BLaER1 (cell line): ENCODE measurements at regions not wholly inside any gene's neighbourhood (a gene's known extent, or its start where the extent isn't known, plus 50 kb on each side); places are given as distances from the start of the nearest gene placed in this dataset.
A peak's percentile ranks its signal among the peaks of the same experiment; 100 is the strongest.

Source experiments
- H3K27ac ChIP-seq: shearing (Covaris generic); formaldehyde crosslinking; 2 replicates; pipeline ENCODE4 v1.8.1; 2022
- H3K27me3 ChIP-seq: shearing (Covaris generic); formaldehyde crosslinking; 2 replicates; pipeline ENCODE4 v1.8.1; 2022
- H3K36me3 ChIP-seq: shearing (Covaris generic); formaldehyde crosslinking; 2 replicates; pipeline ENCODE4 v1.8.1; 2022
- H3K4me1 ChIP-seq: shearing (Covaris generic); formaldehyde crosslinking; 2 replicates; pipeline ENCODE4 v1.8.1; 2022
- H3K4me2 ChIP-seq: shearing (Covaris generic); formaldehyde crosslinking; 2 replicates; pipeline ENCODE4 v1.8.1; 2022
- H3K4me3 ChIP-seq: shearing (Covaris generic); formaldehyde crosslinking; 2 replicates; pipeline ENCODE4 v1.8.1; 2022
- H3K9ac ChIP-seq: shearing (Covaris generic); formaldehyde crosslinking; 2 replicates; pipeline ENCODE4 v1.8.1; 2022
- H3K9me3 ChIP-seq: shearing (Covaris generic); formaldehyde crosslinking; 2 replicates; pipeline ENCODE4 v1.8.1; 2022
- H4K20me1 ChIP-seq: shearing (Covaris generic); formaldehyde crosslinking; 2 replicates; pipeline ENCODE4 v1.8.1; 2022
- Cebpa-rat ChIP-seq: shearing (Covaris generic); IDR thresholded peaks from 2 replicates; pipeline ENCODE4 v1.8.1; 2022

GRCh38 chr3:102529452-102529851, 94.6 kb downstream of the ZPLD1 start:
- no peak overlapping the region for H3K4me2 ChIP-seq
- H3K4me1 ChIP-seq = peaks cover 29% of the 10 kb centered on the region
- H3K27me3 ChIP-seq = no peaks in the 10 kb centered on the region
- H3K9me3 ChIP-seq = no peaks in the 10 kb centered on the region
- TF ChIP-seq Cebpa-rat = no peak
- H4K20me1 ChIP-seq = no peaks in the 10 kb centered on the region
- no peaks in the 10 kb centered on the region for H3K36me3 ChIP-seq
- no peak overlapping the region for H3K9ac ChIP-seq
- no peak overlapping the region for H3K4me3 ChIP-seq
- H3K27ac ChIP-seq = no peak overlapping the region

GRCh38 chr3:102530415-102531181, 95.8 kb downstream of the ZPLD1 start:
- Histone ChIP-seq H3K36me3 (no peaks in the 10 kb centered on the region), H3K4me1 (peaks cover 38% of the 10 kb centered on the region), H3K9ac (no peak overlapping the region), H3K27me3 (no peaks in the 10 kb centered on the region), H3K27ac (no peak overlapping the region), H3K4me2 (no peak overlapping the region), H3K9me3 (no peaks in the 10 kb centered on the region), H4K20me1 (no peaks in the 10 kb centered on the region), H3K4me3 (no peak overlapping the region)
- no peak for TF ChIP-seq Cebpa-rat

GRCh38 chr3:102531686-102532085, 96.9 kb downstream of the ZPLD1 start:
- no peaks in the 10 kb centered on the region for H4K20me1 ChIP-seq
- no peak overlapping the region for H3K4me2 ChIP-seq
- no peak overlapping the region for H3K9ac ChIP-seq
- H3K36me3 ChIP-seq = no peaks in the 10 kb centered on the region
- peaks cover 37% of the 10 kb centered on the region for H3K4me1 ChIP-seq
- TF ChIP-seq Cebpa-rat = no peak
- no peak overlapping the region for H3K27ac ChIP-seq
- H3K9me3 ChIP-seq = no peaks in the 10 kb centered on the region
- H3K4me3 ChIP-seq = no peak overlapping the region
- H3K27me3 ChIP-seq = no peaks in the 10 kb centered on the region

GRCh38 chr3:102532901-102533300, 98.1 kb downstream of the ZPLD1 start:
- Histone ChIP-seq H4K20me1 (no peaks in the 10 kb centered on the region), H3K4me1 (peaks cover 37% of the 10 kb centered on the region), H3K36me3 (no peaks in the 10 kb centered on the region), H3K4me3 (no peak overlapping the region), H3K4me2 (peak overlapping the region; percentile 61), H3K27me3 (no peaks in the 10 kb centered on the region), H3K9ac (no peak overlapping the region), H3K9me3 (no peaks in the 10 kb centered on the region), H3K27ac (no peak overlapping the region)
- no peak for TF ChIP-seq Cebpa-rat

GRCh38 chr3:102533784-102534183, 99.0 kb downstream of the ZPLD1 start:
- Histone ChIP-seq H3K27ac (no peak overlapping the region), H3K36me3 (no peaks in the 10 kb centered on the region), H4K20me1 (no peaks in the 10 kb centered on the region), H3K4me1 (peaks cover 37% of the 10 kb centered on the region), H3K4me3 (no peak overlapping the region), H3K9me3 (no peaks in the 10 kb centered on the region), H3K27me3 (no peaks in the 10 kb centered on the region), H3K9ac (no peak overlapping the region), H3K4me2 (peak overlapping the region; percentile 10)
- TF ChIP-seq Cebpa-rat = no peak

- Histone ChIP-seq H3K27me3 (no peaks in the 10 kb centered on the region), H3K4me3 (no peak overlapping the region), H3K9ac (no peak overlapping the region), H4K20me1 (no peaks in the 10 kb centered on the region), H3K27ac (no peak overlapping the region), H3K4me1 (peaks cover 37% of the 10 kb centered on the region), H3K4me2 (no peak overlapping the region), H3K36me3 (no peaks in the 10 kb centered on the region), H3K9me3 (no peaks in the 10 kb centered on the region)
- no peak for TF ChIP-seq Cebpa-rat
These were observed 101.6 kb downstream of the ZPLD1 start for GRCh38 chr3:102536456-102536855.

GRCh38 chr3:102537123-102537522, 102.3 kb downstream of the ZPLD1 start:
- no peak overlapping the region for H3K4me2 ChIP-seq
- TF ChIP-seq Cebpa-rat = no peak
- no peak overlapping the region for H3K9ac ChIP-seq
- no peaks in the 10 kb centered on the region for H4K20me1 ChIP-seq
- H3K9me3 ChIP-seq = no peaks in the 10 kb centered on the region
- H3K36me3 ChIP-seq = no peaks in the 10 kb centered on the region
- H3K27me3 ChIP-seq = no peaks in the 10 kb centered on the region
- no peak overlapping the region for H3K27ac ChIP-seq
- peaks cover 37% of the 10 kb centered on the region for H3K4me1 ChIP-seq
- no peak overlapping the region for H3K4me3 ChIP-seq

GRCh38 chr3:102544741-102545140, 109.9 kb downstream of the ZPLD1 start:
- H3K4me2 ChIP-seq = no peak overlapping the region
- TF ChIP-seq Cebpa-rat = no peak
- no peaks in the 10 kb centered on the region for H3K27me3 ChIP-seq
- no peaks in the 10 kb centered on the region for H3K4me1 ChIP-seq
- H3K9me3 ChIP-seq = no peaks in the 10 kb centered on the region
- no peak overlapping the region for H3K4me3 ChIP-seq
- H3K36me3 ChIP-seq = no peaks in the 10 kb centered on the region
- H3K9ac ChIP-seq = no peak overlapping the region
- no peaks in the 10 kb centered on the region for H4K20me1 ChIP-seq
- no peak overlapping the region for H3K27ac ChIP-seq

- H3K9ac ChIP-seq = no peak overlapping the region
- TF ChIP-seq Cebpa-rat = no peak
- H3K27me3 ChIP-seq = no peaks in the 10 kb centered on the region
These were observed 110.5 kb downstream of the ZPLD1 start for GRCh38 chr3:102545276-102545675.

GRCh38 chr3:102553876-102554275, 119.1 kb downstream of the ZPLD1 start:
- no peak overlapping the region for H3K4me3 ChIP-seq
- no peak overlapping the region for H3K4me2 ChIP-seq
- no peak for TF ChIP-seq Cebpa-rat
- no peaks in the 10 kb centered on the region for H3K4me1 ChIP-seq
- H4K20me1 ChIP-seq = no peaks in the 10 kb centered on the region
- no peaks in the 10 kb centered on the region for H3K9me3 ChIP-seq
- no peaks in the 10 kb centered on the region for H3K36me3 ChIP-seq
- H3K9ac ChIP-seq = no peak overlapping the region
- no peaks in the 10 kb centered on the region for H3K27me3 ChIP-seq
- H3K27ac ChIP-seq = no peak overlapping the region

More at GRCh38 chr3:102545276-102545675, 110.5 kb downstream of the ZPLD1 start:
- no peak overlapping the region for H3K27ac ChIP-seq
- H3K4me3 ChIP-seq = no peak overlapping the region
- no peaks in the 10 kb centered on the region for H3K4me1 ChIP-seq
- no peaks in the 10 kb centered on the region for H4K20me1 ChIP-seq
- H3K36me3 ChIP-seq = no peaks in the 10 kb centered on the region
- no peaks in the 10 kb centered on the region for H3K9me3 ChIP-seq
- H3K4me2 ChIP-seq = no peak overlapping the region
